IMR-90 (cell line): ENCODE measurements at regions not wholly inside any gene's neighbourhood (a gene's known extent, or its start where the extent isn't known, plus 50 kb on each side); places are given as distances from the start of the nearest gene placed in this dataset.

Experiments used
- ATAC-seq: fragments of 200-7000 bp; cut with Tn5 transposase; 2 replicates; pipeline ENCODE4 v1.9.1; 2020; ENCODE audit warnings: low read depth, mild to moderate bottlenecking, moderate library complexity
- BruUV-seq: library from RNA; stranded (reverse); fragments of 400-500 nt; replicated peaks from 2 replicates; lab custom pipeline; 2021; lab: Mats Ljungman, UMichigan
- CTCF ChIA-PET: fragments of 300-600 bp; formaldehyde crosslinking; extraction: SDS; loops from one replicate; lab custom pipeline; 2021; ENCODE audit warnings: antibody characterized with exemption; lab: Yijun Ruan, JAX
- POLR2A ChIA-PET: fragments of 300-600 bp; sonication (Branson Sonifier 250); formaldehyde crosslinking; loops from one replicate; lab custom pipeline; 2022; ENCODE audit warnings: antibody characterized with exemption; ENCODE audit not compliant: unreplicated experiment; lab: Charles Lee
- DNase-seq: peaks from one replicate; pipeline ENCODE4 v3.0.0; 2013
- H2AFZ ChIP-seq: replicated peaks from 2 replicates; pipeline ENCODE3; 2013; ENCODE audit warnings: low read length, mild to moderate bottlenecking; ENCODE audit not compliant: poor library complexity
- H2AK5ac ChIP-seq: 2 replicates; pipeline ENCODE4 v1.6.1; 2013; ENCODE audit warnings: low read depth, low read length, inconsistent platforms
- H2AK9ac ChIP-seq: replicated peaks from 2 replicates; pipeline ENCODE3; 2013; ENCODE audit warnings: mild to moderate bottlenecking, low read depth, low read length, moderate library complexity; ENCODE audit not compliant: poor library complexity
- H2BK120ac ChIP-seq: 2 replicates; pipeline ENCODE4 v1.6.1; 2013; ENCODE audit warnings: low read depth, low read length, inconsistent platforms
- H2BK15ac ChIP-seq: 3 replicates; pipeline ENCODE4 v1.6.1; 2013; ENCODE audit warnings: low read depth, low read length, inconsistent platforms
- H2BK20ac ChIP-seq: 2 replicates; pipeline ENCODE4 v1.6.1; 2013; ENCODE audit warnings: low read depth, mild to moderate bottlenecking, inconsistent platforms, low read length, moderate library complexity
- H2BK5ac ChIP-seq: 2 replicates; pipeline ENCODE4 v1.6.1; 2013; ENCODE audit warnings: mild to moderate bottlenecking, low read depth, low read length, inconsistent platforms; ENCODE audit not compliant: poor library complexity, severe bottlenecking
- H3K14ac ChIP-seq: replicated peaks from 2 replicates; pipeline ENCODE4 v1.6.1; 2013; ENCODE audit warnings: low read depth, low read length, inconsistent platforms
- H3K18ac ChIP-seq: 2 replicates; pipeline ENCODE4 v1.6.1; 2013; ENCODE audit warnings: low read depth, low read length, control low read depth
- H3K23ac ChIP-seq: 2 replicates; pipeline ENCODE4 v1.6.1; 2013; ENCODE audit warnings: low read depth, low read length, inconsistent platforms
- H3K27ac ChIP-seq: 2 replicates; pipeline ENCODE4 v1.5.1; 2013; ENCODE audit warnings: mild to moderate bottlenecking, control low read depth, low read length; ENCODE audit not compliant: insufficient read depth
- H3K27me3 ChIP-seq: 2 replicates; pipeline ENCODE4 v1.6.1; 2013; ENCODE audit warnings: low read length; ENCODE audit not compliant: control insufficient read depth, insufficient read depth
- H3K36me3 ChIP-seq: 2 replicates; pipeline ENCODE4 v1.6.1; 2013; ENCODE audit warnings: low read length, mixed read lengths; ENCODE audit not compliant: control insufficient read depth, insufficient read depth
- H3K4ac ChIP-seq: 2 replicates; pipeline ENCODE4 v1.6.1; 2013; ENCODE audit warnings: low read depth, low read length, inconsistent platforms
- H3K4me1 ChIP-seq: 2 replicates; pipeline ENCODE4 v1.6.1; 2013; ENCODE audit warnings: low read length, mixed read lengths; ENCODE audit not compliant: control insufficient read depth, insufficient read depth
- H3K4me2 ChIP-seq: 2 replicates; pipeline ENCODE4 v1.6.1; 2013; ENCODE audit warnings: low read depth, mild to moderate bottlenecking, control low read depth, low read length, moderate library complexity
- H3K4me3 ChIP-seq: 2 replicates; pipeline ENCODE4 v1.5.1; 2013; ENCODE audit warnings: low read depth, mild to moderate bottlenecking, control low read depth, low read length, moderate library complexity; ENCODE audit not compliant: insufficient read depth
- H3K56ac ChIP-seq: 2 replicates; pipeline ENCODE4 v1.6.1; 2013; ENCODE audit warnings: low read length, inconsistent platforms; ENCODE audit not compliant: insufficient read depth; ENCODE audit errors: extremely low read depth
- H3K79me1 ChIP-seq, 2 experiments: 2 replicates each; pipeline ENCODE4 v1.6.1; 2013; ENCODE audit warnings: low read length in 2 of 2, inconsistent platforms in 1 of 2, low read depth in 1 of 2
- H3K9ac ChIP-seq: 2 replicates; pipeline ENCODE4 v1.6.1; 2013; ENCODE audit warnings: low read depth, low read length, control low read depth
- H3K9me1 ChIP-seq: 2 replicates; pipeline ENCODE4 v1.6.1; 2013; ENCODE audit warnings: low read length, inconsistent platforms; ENCODE audit not compliant: insufficient read depth
- H3K9me3 ChIP-seq: 2 replicates; pipeline ENCODE4 v1.6.1; 2013; ENCODE audit warnings: low read length; ENCODE audit not compliant: control insufficient read depth, insufficient read depth
- H4K20me1 ChIP-seq: 2 replicates; pipeline ENCODE4 v1.6.1; 2013; ENCODE audit warnings: low read length, inconsistent platforms; ENCODE audit not compliant: insufficient read depth
- H4K5ac ChIP-seq: 2 replicates; pipeline ENCODE4 v1.6.1; 2013; ENCODE audit warnings: mild to moderate bottlenecking, low read depth, low read length, control low read depth
- H4K8ac ChIP-seq, 2 experiments: 2 replicates each; pipeline ENCODE4 v1.6.1; 2013; ENCODE audit warnings: low read depth in 2 of 2, low read length in 2 of 2, control low read depth in 1 of 2, inconsistent platforms in 1 of 2
- H4K91ac ChIP-seq: 2 replicates; pipeline ENCODE4 v1.6.1; 2013; ENCODE audit warnings: low read depth, low read length, inconsistent platforms; ENCODE audit not compliant: insufficient read depth
- BHLHE40 ChIP-seq: fragments of 150-350 bp; IDR thresholded peaks from 2 replicates; pipeline ENCODE4 v1.6.1; 2016; ENCODE audit warnings: mild to moderate bottlenecking, low read depth, low read length
- CEBPB ChIP-seq: IDR thresholded peaks from 2 replicates; pipeline ENCODE4 v1.6.1; 2012; ENCODE audit warnings: low read depth, low read length, improper control_type of control experiment
- CHD1 ChIP-seq: IDR thresholded peaks from 2 replicates; pipeline ENCODE4 v1.6.1; 2012; ENCODE audit warnings: low read depth, low read length, improper control_type of control experiment
- FOS ChIP-seq: fragments of 150-350 bp; IDR thresholded peaks from 2 replicates; pipeline ENCODE4 v1.6.1; 2016; ENCODE audit warnings: low read depth, low read length
- MAFK ChIP-seq: IDR thresholded peaks from 2 replicates; pipeline ENCODE4 v1.6.1; 2012; ENCODE audit warnings: low read depth, low read length, improper control_type of control experiment
- MAZ ChIP-seq: IDR thresholded peaks from 2 replicates; pipeline ENCODE4 v1.6.1; 2012; ENCODE audit warnings: low read depth, mild to moderate bottlenecking, low read length, improper control_type of control experiment, moderate library complexity, borderline replicate concordance
- MXI1 ChIP-seq: IDR thresholded peaks from 2 replicates; pipeline ENCODE4 v1.6.1; 2012; ENCODE audit warnings: low read depth, mild to moderate bottlenecking, low read length, moderate library complexity, borderline replicate concordance
- NFE2L2 ChIP-seq: fragments of 150-350 bp; IDR thresholded peaks from 2 replicates; pipeline ENCODE4 v1.6.1; 2016; ENCODE audit warnings: low read depth, mild to moderate bottlenecking, low read length
- POLR2A ChIP-seq: IDR thresholded peaks from 2 replicates; pipeline ENCODE4 v1.6.1; 2012; ENCODE audit warnings: mild to moderate bottlenecking, low read depth, low read length
- RAD21 ChIP-seq: IDR thresholded peaks from 2 replicates; pipeline ENCODE4 v1.6.1; 2012; ENCODE audit warnings: low read length, improper control_type of control experiment
- RCOR1 ChIP-seq: IDR thresholded peaks from 2 replicates; pipeline ENCODE4 v1.6.1; 2012; ENCODE audit warnings: mild to moderate bottlenecking, low read length, improper control_type of control experiment; ENCODE audit not compliant: insufficient replicate concordance
- RFX5 ChIP-seq: IDR thresholded peaks from 2 replicates; pipeline ENCODE4 v1.8.0; 2012; ENCODE audit warnings: low read depth, mild to moderate bottlenecking, low read length, moderate library complexity
- SMC3 ChIP-seq: fragments of 150-350 bp; IDR thresholded peaks from 2 replicates; pipeline ENCODE4 v1.6.1; 2016; ENCODE audit warnings: low read depth, mild to moderate bottlenecking, antibody characterized with exemption, low read length, moderate library complexity
- WGBS, 2 experiments: methylation state at CpG; one replicate each; pipeline versions ENCODE4 v1.1.5 to v1.1.7; 2013; ENCODE audit warnings: missing lambda C conversion rate in 2 of 2; ENCODE audit not compliant: insufficient read length in 1 of 2; ENCODE audit errors: extremely low coverage in 2 of 2; 5-methylcytosine and 5-hydroxymethylcytosine counted together
- dilution Hi-C: fragments of 300-500 bp; cut with HindIII; formaldehyde crosslinking; loops from one replicate; pipeline ENCODE4 v1.14.3; 2018; ENCODE audit warnings: low sequenced_read_pairs; ENCODE audit not compliant: unreplicated experiment
- in situ Hi-C: fragments of 300-500 bp; cut with MboI; formaldehyde crosslinking; loops from 3 replicates; pipeline ENCODE4 v1.14.3; 2019; ENCODE audit warnings: low sequenced_read_pairs, inconsistent platforms, mixed read lengths
- intact Hi-C: fragments of 100-400 bp; cut with micrococcal nuclease; formaldehyde crosslinking; loops from 2 replicates; pipeline ENCODE4 v1.10.0; 2022
- TF ChIP-seq, protein P1 (sequence below): conservative IDR thresholded peaks from 2 replicates; pipeline ENCODE4 v1.5.1; 2012; ENCODE audit warnings: mild to moderate bottlenecking, low read depth, low read length, improper control_type of control experiment
- TF ChIP-seq, protein P2 (sequence below): fragments of 150-350 bp; IDR thresholded peaks from 2 replicates; pipeline ENCODE4 v1.6.1; 2016; ENCODE audit warnings: low read depth, mild to moderate bottlenecking, low read length, moderate library complexity, borderline replicate concordance
- TF ChIP-seq, protein P3 (sequence below): fragments of 150-350 bp; IDR thresholded peaks from 2 replicates; pipeline ENCODE4 v1.6.1; 2017; ENCODE audit warnings: mild to moderate bottlenecking, antibody characterized with exemption, low read length, low read depth

DNA sequence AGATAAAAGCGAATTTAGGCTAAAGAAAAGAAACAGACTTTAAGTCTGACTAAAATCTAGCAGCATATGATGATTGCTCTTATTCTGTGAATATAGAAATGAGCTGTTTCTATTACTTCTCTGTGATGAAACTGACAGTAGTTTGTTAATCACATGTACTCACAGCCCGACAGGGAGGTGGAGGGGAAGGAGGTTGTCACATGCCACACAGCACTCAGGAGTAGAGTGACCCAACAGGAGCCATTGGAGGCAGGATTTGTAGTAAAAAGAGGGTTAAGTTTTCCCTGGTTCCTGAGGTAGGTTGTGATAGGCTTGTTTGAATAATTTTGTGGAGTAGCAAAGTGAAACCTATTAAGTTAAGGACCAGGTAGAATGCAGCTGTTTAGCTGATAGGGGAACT is 495.9 kb downstream of the CENPC start:
- Histone ChIP-seq H3K23ac (no peak overlapping the region), H4K5ac (no peak overlapping the region), H3K4me1 (no peaks in the 10 kb centered on the region), H3K79me1 (no peaks in the 10 kb centered on the region), H2BK120ac (no peak overlapping the region), H2BK20ac (no peak overlapping the region), H3K36me3 (no peaks in the 10 kb centered on the region), H4K91ac (no peak overlapping the region), H4K8ac (no peak overlapping the region), H3K56ac (no peak overlapping the region), H3K9me3 (peaks cover 6% of the 10 kb centered on the region; the same call in 1 of the 2 replicates), H3K18ac (no peak overlapping the region), H3K14ac (no peak overlapping the region), H2AK9ac (no peak overlapping the region), H3K4ac (no peak overlapping the region), H2BK15ac (no peak overlapping the region), H3K27me3 (no peaks in the 10 kb centered on the region), H3K9ac (no peak overlapping the region), H2AFZ (no peak overlapping the region), H2BK5ac (no peak overlapping the region), H3K9me1 (no peaks in the 10 kb centered on the region), H3K4me2 (no peak overlapping the region), H3K27ac (no peak overlapping the region), H3K4me3 (no peak overlapping the region), H4K20me1 (no peaks in the 10 kb centered on the region), H2AK5ac (no peak overlapping the region)
- ATAC-seq, result no peak
- CTCF ChIA-PET, result no interaction called here
- dilution Hi-C loops (no loop called here), intact Hi-C loops (no loop called here), in situ Hi-C loops (no loop called here)
- no TSS peak for BruUV-seq
- POLR2A ChIA-PET, result no interaction called here
- no peak for DNase-seq
- no CpG with 5 or more reads among the region's 2 CpGs for WGBS, 2 experiments
- TF ChIP-seq POLR2A (no peak), BHLHE40 (no peak), MAZ (no peak), FOS (no peak), RAD21 (no peak), RCOR1 (no peak), RFX5 (no peak), CEBPB (no peak), NFE2L2 (no peak), SMC3 (no peak), CHD1 (no peak), MXI1 (no peak), MAFK (no peak)
- TF ChIP-seq, protein P1, sequence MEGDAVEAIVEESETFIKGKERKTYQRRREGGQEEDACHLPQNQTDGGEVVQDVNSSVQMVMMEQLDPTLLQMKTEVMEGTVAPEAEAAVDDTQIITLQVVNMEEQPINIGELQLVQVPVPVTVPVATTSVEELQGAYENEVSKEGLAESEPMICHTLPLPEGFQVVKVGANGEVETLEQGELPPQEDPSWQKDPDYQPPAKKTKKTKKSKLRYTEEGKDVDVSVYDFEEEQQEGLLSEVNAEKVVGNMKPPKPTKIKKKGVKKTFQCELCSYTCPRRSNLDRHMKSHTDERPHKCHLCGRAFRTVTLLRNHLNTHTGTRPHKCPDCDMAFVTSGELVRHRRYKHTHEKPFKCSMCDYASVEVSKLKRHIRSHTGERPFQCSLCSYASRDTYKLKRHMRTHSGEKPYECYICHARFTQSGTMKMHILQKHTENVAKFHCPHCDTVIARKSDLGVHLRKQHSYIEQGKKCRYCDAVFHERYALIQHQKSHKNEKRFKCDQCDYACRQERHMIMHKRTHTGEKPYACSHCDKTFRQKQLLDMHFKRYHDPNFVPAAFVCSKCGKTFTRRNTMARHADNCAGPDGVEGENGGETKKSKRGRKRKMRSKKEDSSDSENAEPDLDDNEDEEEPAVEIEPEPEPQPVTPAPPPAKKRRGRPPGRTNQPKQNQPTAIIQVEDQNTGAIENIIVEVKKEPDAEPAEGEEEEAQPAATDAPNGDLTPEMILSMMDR, result no peak
- TF ChIP-seq, protein P2, sequence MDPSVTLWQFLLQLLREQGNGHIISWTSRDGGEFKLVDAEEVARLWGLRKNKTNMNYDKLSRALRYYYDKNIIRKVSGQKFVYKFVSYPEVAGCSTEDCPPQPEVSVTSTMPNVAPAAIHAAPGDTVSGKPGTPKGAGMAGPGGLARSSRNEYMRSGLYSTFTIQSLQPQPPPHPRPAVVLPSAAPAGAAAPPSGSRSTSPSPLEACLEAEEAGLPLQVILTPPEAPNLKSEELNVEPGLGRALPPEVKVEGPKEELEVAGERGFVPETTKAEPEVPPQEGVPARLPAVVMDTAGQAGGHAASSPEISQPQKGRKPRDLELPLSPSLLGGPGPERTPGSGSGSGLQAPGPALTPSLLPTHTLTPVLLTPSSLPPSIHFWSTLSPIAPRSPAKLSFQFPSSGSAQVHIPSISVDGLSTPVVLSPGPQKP, result no peak
- TF ChIP-seq, protein P3, sequence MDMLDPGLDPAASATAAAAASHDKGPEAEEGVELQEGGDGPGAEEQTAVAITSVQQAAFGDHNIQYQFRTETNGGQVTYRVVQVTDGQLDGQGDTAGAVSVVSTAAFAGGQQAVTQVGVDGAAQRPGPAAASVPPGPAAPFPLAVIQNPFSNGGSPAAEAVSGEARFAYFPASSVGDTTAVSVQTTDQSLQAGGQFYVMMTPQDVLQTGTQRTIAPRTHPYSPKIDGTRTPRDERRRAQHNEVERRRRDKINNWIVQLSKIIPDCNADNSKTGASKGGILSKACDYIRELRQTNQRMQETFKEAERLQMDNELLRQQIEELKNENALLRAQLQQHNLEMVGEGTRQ, result no peak
